ENCODE measurements at regions not wholly inside any gene's neighbourhood (a gene's known extent, or its start where the extent isn't known, plus 50 kb on each side); places are given as distances from the start of the nearest gene placed in this dataset.

GRCh38 chr22:25487508-25487907, 77.0 kb upstream of the GRK3 start:
- H4K5ac ChIP-seq (ENCODE audit: low read length), result no peak overlapping the region
- 100% methylated on average over 5 of the region's 6 CpGs for WGBS (ENCODE audit: extremely low coverage, insufficient coverage, low lambda C conversion rate)
- no peak overlapping the region for H2BK5ac ChIP-seq (ENCODE audit: low read length)
- no peak overlapping the region for H3K56ac ChIP-seq (ENCODE audit: low read length)
- H3K4ac ChIP-seq (ENCODE audit: low read depth, low read length), result no peak overlapping the region
- H3K27ac ChIP-seq (ENCODE audit: low read depth, low read length), result no peak overlapping the region
- no peak overlapping the region for H2BK120ac ChIP-seq (ENCODE audit: low read depth, low read length)
- H3K9ac ChIP-seq (ENCODE audit: low read length), result no peak overlapping the region
- H4K8ac ChIP-seq (ENCODE audit: low read depth, low read length), result no peak overlapping the region
- H3K79me1 ChIP-seq (ENCODE audit: low read length), result no peaks in the 10 kb centered on the region
- H3K36me3 ChIP-seq (ENCODE audit: control insufficient read depth, insufficient read depth, low read length), result no peaks in the 10 kb centered on the region
- no peak overlapping the region for H3K18ac ChIP-seq (ENCODE audit: low read length)
- H3K4me3 ChIP-seq (ENCODE audit: low read length), result no peak overlapping the region
- H2AK5ac ChIP-seq (ENCODE audit: low read length), result no peak overlapping the region
- no peaks in the 10 kb centered on the region for H3K27me3 ChIP-seq (ENCODE audit: insufficient read depth, low read length, poor library complexity)
- H3K4me1 ChIP-seq (ENCODE audit: control insufficient read depth, low read depth, low read length), result no peaks in the 10 kb centered on the region
- DNase-seq, result no peak
- H3K23ac ChIP-seq (ENCODE audit: low read length), result no peak overlapping the region
- no peak overlapping the region for H2BK15ac ChIP-seq (replicated peaks; ENCODE audit: low read depth)
- no peak overlapping the region for H3K4me2 ChIP-seq (ENCODE audit: low read length)
- H3K79me2 ChIP-seq (ENCODE audit: control insufficient read depth, insufficient read depth, low read length), result no peaks in the 10 kb centered on the region

GRCh38 chr22:25488244-25489020, 76.0 kb upstream of the GRK3 start:
- Histone ChIP-seq H3K27me3 (ENCODE audit: insufficient read depth, low read length, poor library complexity) (no peaks in the 10 kb centered on the region), H2BK5ac (ENCODE audit: low read length) (no peak overlapping the region), H2AK5ac (ENCODE audit: low read length) (no peak overlapping the region), H3K36me3 (ENCODE audit: control insufficient read depth, insufficient read depth, low read length) (no peaks in the 10 kb centered on the region), H3K79me2 (ENCODE audit: control insufficient read depth, insufficient read depth, low read length) (no peaks in the 10 kb centered on the region), H3K18ac (ENCODE audit: low read length) (no peak overlapping the region), H4K5ac (ENCODE audit: low read length) (no peak overlapping the region), H4K8ac (ENCODE audit: low read depth, low read length) (no peak overlapping the region), H3K9ac (ENCODE audit: low read length) (no peak overlapping the region), H2BK120ac (ENCODE audit: low read depth, low read length) (no peak overlapping the region), H3K79me1 (ENCODE audit: low read length) (no peaks in the 10 kb centered on the region), H3K56ac (ENCODE audit: low read length) (no peak overlapping the region), H3K4ac (ENCODE audit: low read depth, low read length) (no peak overlapping the region), H3K4me3 (ENCODE audit: low read length) (no peak overlapping the region), H3K23ac (ENCODE audit: low read length) (no peak overlapping the region), H3K4me1 (ENCODE audit: control insufficient read depth, low read depth, low read length) (no peaks in the 10 kb centered on the region), H3K27ac (ENCODE audit: low read depth, low read length) (no peak overlapping the region), H3K4me2 (ENCODE audit: low read length) (no peak overlapping the region), H2BK15ac (replicated peaks; ENCODE audit: low read depth) (no peak overlapping the region)
- DNase-seq, result no peak
- WGBS (ENCODE audit: extremely low coverage, insufficient coverage, low lambda C conversion rate), result no CpG with 5 or more reads among the region's 3 CpGs

- Histone ChIP-seq H3K36me3 (ENCODE audit: control insufficient read depth, insufficient read depth, low read length) (no peaks in the 10 kb centered on the region), H4K8ac (ENCODE audit: low read depth, low read length) (no peak overlapping the region), H2AK5ac (ENCODE audit: low read length) (no peak overlapping the region), H3K18ac (ENCODE audit: low read length) (no peak overlapping the region), H3K9ac (ENCODE audit: low read length) (no peak overlapping the region), H3K4me3 (ENCODE audit: low read length) (no peak overlapping the region), H3K27ac (ENCODE audit: low read depth, low read length) (no peak overlapping the region), H3K79me2 (ENCODE audit: control insufficient read depth, insufficient read depth, low read length) (no peaks in the 10 kb centered on the region), H3K27me3 (ENCODE audit: insufficient read depth, low read length, poor library complexity) (no peaks in the 10 kb centered on the region), H2BK120ac (ENCODE audit: low read depth, low read length) (no peak overlapping the region), H3K79me1 (ENCODE audit: low read length) (no peaks in the 10 kb centered on the region), H3K4me2 (ENCODE audit: low read length) (no peak overlapping the region), H2BK5ac (ENCODE audit: low read length) (no peak overlapping the region), H4K5ac (ENCODE audit: low read length) (no peak overlapping the region), H2BK15ac (replicated peaks; ENCODE audit: low read depth) (no peak overlapping the region), H3K4ac (ENCODE audit: low read depth, low read length) (no peak overlapping the region), H3K23ac (ENCODE audit: low read length) (no peak overlapping the region), H3K56ac (ENCODE audit: low read length) (no peak overlapping the region), H3K4me1 (ENCODE audit: control insufficient read depth, low read depth, low read length) (peaks cover 5% of the 10 kb centered on the region)
- no CpG with 5 or more reads among the region's 1 CpG for WGBS (ENCODE audit: extremely low coverage, insufficient coverage, low lambda C conversion rate)
- no peak for DNase-seq
Measured at GRCh38 chr22:25489947-25490346, 74.5 kb upstream of the GRK3 start.

DNA sequence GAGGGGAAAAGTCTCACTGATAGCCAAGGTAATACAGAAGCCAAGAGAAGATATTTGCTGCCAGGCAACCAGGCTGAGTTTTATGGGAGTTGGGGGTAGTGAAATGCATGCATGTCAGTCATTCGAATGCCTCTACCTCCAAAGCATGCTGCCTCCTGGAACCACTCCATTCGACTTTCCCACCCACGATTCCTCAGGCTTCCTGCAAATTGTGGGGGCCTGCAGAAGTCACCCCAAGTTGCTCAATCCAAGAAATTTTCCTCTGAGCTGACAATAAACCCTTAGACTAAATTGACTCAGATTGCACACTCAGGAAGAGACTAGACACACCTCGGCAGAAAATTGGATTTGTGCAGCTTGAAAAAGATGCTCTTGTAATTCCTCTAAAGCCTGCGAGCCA, 73.6 kb upstream of the GRK3 start:
- Histone ChIP-seq H2BK15ac (replicated peaks; ENCODE audit: low read depth) (no peak overlapping the region), H3K79me1 (ENCODE audit: low read length) (no peaks in the 10 kb centered on the region), H3K4me1 (ENCODE audit: control insufficient read depth, low read depth, low read length) (peaks cover 6% of the 10 kb centered on the region), H2AK5ac (ENCODE audit: low read length) (no peak overlapping the region), H4K5ac (ENCODE audit: low read length) (no peak overlapping the region), H3K18ac (ENCODE audit: low read length) (no peak overlapping the region), H3K56ac (ENCODE audit: low read length) (no peak overlapping the region), H3K4ac (ENCODE audit: low read depth, low read length) (no peak overlapping the region), H3K36me3 (ENCODE audit: control insufficient read depth, insufficient read depth, low read length) (no peaks in the 10 kb centered on the region), H4K8ac (ENCODE audit: low read depth, low read length) (no peak overlapping the region), H2BK5ac (ENCODE audit: low read length) (no peak overlapping the region), H3K4me3 (ENCODE audit: low read length) (no peak overlapping the region), H3K4me2 (ENCODE audit: low read length) (no peak overlapping the region), H3K27me3 (ENCODE audit: insufficient read depth, low read length, poor library complexity) (no peaks in the 10 kb centered on the region), H3K27ac (ENCODE audit: low read depth, low read length) (no peak overlapping the region), H3K23ac (ENCODE audit: low read length) (no peak overlapping the region), H2BK120ac (ENCODE audit: low read depth, low read length) (no peak overlapping the region), H3K9ac (ENCODE audit: low read length) (no peak overlapping the region), H3K79me2 (ENCODE audit: control insufficient read depth, insufficient read depth, low read length) (no peaks in the 10 kb centered on the region)
- DNase-seq, result no peak
- no CpG with 5 or more reads among the region's 5 CpGs for WGBS (ENCODE audit: extremely low coverage, insufficient coverage, low lambda C conversion rate)

- no peak for DNase-seq
- no peak overlapping the region for H3K23ac ChIP-seq (ENCODE audit: low read length)
- no peak overlapping the region for H4K5ac ChIP-seq (ENCODE audit: low read length)
- H2BK120ac ChIP-seq (ENCODE audit: low read depth, low read length), result no peak overlapping the region
- H3K36me3 ChIP-seq (ENCODE audit: control insufficient read depth, insufficient read depth, low read length), result no peaks in the 10 kb centered on the region
- no peaks in the 10 kb centered on the region for H3K27me3 ChIP-seq (ENCODE audit: insufficient read depth, low read length, poor library complexity)
- H3K4me3 ChIP-seq (ENCODE audit: low read length), result no peak overlapping the region
- no peak overlapping the region for H3K56ac ChIP-seq (ENCODE audit: low read length)
- no peak overlapping the region for H3K9ac ChIP-seq (ENCODE audit: low read length)
- no peaks in the 10 kb centered on the region for H3K79me2 ChIP-seq (ENCODE audit: control insufficient read depth, insufficient read depth, low read length)
- no peak overlapping the region for H2AK5ac ChIP-seq (ENCODE audit: low read length)
- H3K79me1 ChIP-seq (ENCODE audit: low read length), result no peaks in the 10 kb centered on the region
- no peak overlapping the region for H3K4ac ChIP-seq (ENCODE audit: low read depth, low read length)
- no peak overlapping the region for H2BK15ac ChIP-seq (replicated peaks; ENCODE audit: low read depth)
- no peak overlapping the region for H4K8ac ChIP-seq (ENCODE audit: low read depth, low read length)
- H3K18ac ChIP-seq (ENCODE audit: low read length), result no peak overlapping the region
- no peak overlapping the region for H2BK5ac ChIP-seq (ENCODE audit: low read length)
- no peak overlapping the region for H3K27ac ChIP-seq (ENCODE audit: low read depth, low read length)
- H3K4me1 ChIP-seq (ENCODE audit: control insufficient read depth, low read depth, low read length), result peaks cover 6% of the 10 kb centered on the region
- no peak overlapping the region for H3K4me2 ChIP-seq (ENCODE audit: low read length)
Measured at GRCh38 chr22:25492162-25492561, 72.3 kb upstream of the GRK3 start.
